Urothelium cell line (cell line): ENCODE measurements at regions not wholly inside any gene's neighbourhood (a gene's known extent, or its start where the extent isn't known, plus 50 kb on each side); places are given as distances from the start of the nearest gene placed in this dataset.

Experiments used
- DNase-seq: peaks from one replicate; pipeline ENCODE4 v3.0.0; 2011; ENCODE audit warnings: low spot score, mixed read lengths
- FAIRE-seq: peaks from 2 replicates; lab custom pipeline; 2011; peaks lifted over from hg19 to GRCh38; lab: Jason Lieb, UNC

GRCh38 chr4:18262832-18263231 lies 241.3 kb upstream of the LCORL start:
- FAIRE-seq = no peak
- DNase-seq = no peak

- DNase-seq = no peak
- FAIRE-seq = no peak
Measured at GRCh38 chr4:18252052-18252451, 230.5 kb upstream of the LCORL start.

- no peak for FAIRE-seq
- no peak for DNase-seq
Measured at GRCh38 chr4:18250564-18250963, 229.0 kb upstream of the LCORL start.

GRCh38 chr4:18248611-18249010 lies 227.1 kb upstream of the LCORL start:
- FAIRE-seq = no peak

GRCh38 chr4:18247189-18247588 lies 225.6 kb upstream of the LCORL start:
- DNase-seq (no peak), FAIRE-seq (no peak)

More at GRCh38 chr4:18248611-18249010, 227.1 kb upstream of the LCORL start:
- DNase-seq = no peak

- DNase-seq = no peak
- FAIRE-seq = no peak
Measured at GRCh38 chr4:18242919-18243693, 221.6 kb upstream of the LCORL start.

- DNase-seq (no peak), FAIRE-seq (no peak)
Measured at GRCh38 chr4:18241727-18242126, 220.2 kb upstream of the LCORL start.

GRCh38 chr4:18234108-18234507 lies 212.6 kb upstream of the LCORL start:
- FAIRE-seq (no peak), DNase-seq (no peak)

- DNase-seq (no peak), FAIRE-seq (no peak)
Measured at GRCh38 chr4:18231726-18232125, 210.2 kb upstream of the LCORL start.

- no peak for FAIRE-seq
- DNase-seq = no peak
Measured at GRCh38 chr4:18227880-18228279, 206.3 kb upstream of the LCORL start.

- DNase-seq = no peak
- FAIRE-seq = no peak
Measured at GRCh38 chr4:18214411-18215055, 193.0 kb upstream of the LCORL start.

- no peak for DNase-seq
- FAIRE-seq = no peak
Measured at GRCh38 chr4:18213576-18214198, 192.1 kb upstream of the LCORL start.

- DNase-seq (no peak), FAIRE-seq (no peak)
Measured at GRCh38 chr4:18209448-18209847, 187.9 kb upstream of the LCORL start.

- DNase-seq (no peak), FAIRE-seq (no peak)
Measured at GRCh38 chr4:18203966-18204365, 182.4 kb upstream of the LCORL start.

- DNase-seq (no peak), FAIRE-seq (no peak)
Measured at GRCh38 chr4:18202486-18202885, 180.9 kb upstream of the LCORL start.

GRCh38 chr4:18201885-18202284 lies 180.3 kb upstream of the LCORL start:
- FAIRE-seq (no peak), DNase-seq (no peak)

- DNase-seq = no peak
- no peak for FAIRE-seq
Measured at GRCh38 chr4:18198653-18199052, 177.1 kb upstream of the LCORL start.

GRCh38 chr4:18197467-18197866 lies 175.9 kb upstream of the LCORL start:
- no peak for FAIRE-seq
- no peak for DNase-seq

- FAIRE-seq (no peak), DNase-seq (no peak)
Measured at GRCh38 chr4:18194278-18194677, 172.7 kb upstream of the LCORL start.

- DNase-seq (no peak), FAIRE-seq (no peak)
Measured at GRCh38 chr4:18192901-18193300, 171.3 kb upstream of the LCORL start.

- DNase-seq = no peak
- FAIRE-seq = no peak
Measured at GRCh38 chr4:18185491-18185890, 163.9 kb upstream of the LCORL start.

GRCh38 chr4:18180892-18181291 lies 159.3 kb upstream of the LCORL start:
- no peak for DNase-seq
- no peak for FAIRE-seq
